GM19035 (cell line): ENCODE measurements at regions not wholly inside any gene's neighbourhood (a gene's known extent, or its start where the extent isn't known, plus 50 kb on each side); places are given as distances from the start of the nearest gene placed in this dataset.
"Not testable (repeated sequence)": the region's sequence is repeated elsewhere in the genome, so short reads cannot be mapped to it uniquely, and the experiment has no call there.

Source experiments
- ATAC-seq: cut with Tn5 transposase; IDR thresholded peaks from one replicate; pipeline ENCODE4 v1.9.1; 2021; ENCODE audit not compliant: unreplicated experiment

DNA sequence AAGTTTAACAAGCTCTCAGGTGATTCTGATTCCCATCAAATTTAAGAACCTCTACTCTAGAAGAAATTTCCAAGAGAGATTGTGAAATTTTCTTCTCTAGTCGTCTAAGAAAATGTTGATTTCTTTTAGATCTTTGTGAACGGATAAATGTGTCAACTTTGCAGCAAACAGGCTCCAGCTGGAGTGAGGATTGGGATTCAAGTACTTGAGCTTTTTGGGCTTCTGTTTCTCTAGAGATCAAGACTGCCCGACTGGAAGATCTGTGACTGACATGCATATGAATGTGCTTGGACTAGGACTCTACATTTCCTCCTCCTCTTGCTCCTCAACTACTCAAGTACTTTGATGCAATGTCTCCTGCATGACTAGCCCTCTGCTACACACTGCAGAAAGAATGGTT lies 388.3 kb downstream of the TMEM38B start:
- no peak for ATAC-seq

DNA sequence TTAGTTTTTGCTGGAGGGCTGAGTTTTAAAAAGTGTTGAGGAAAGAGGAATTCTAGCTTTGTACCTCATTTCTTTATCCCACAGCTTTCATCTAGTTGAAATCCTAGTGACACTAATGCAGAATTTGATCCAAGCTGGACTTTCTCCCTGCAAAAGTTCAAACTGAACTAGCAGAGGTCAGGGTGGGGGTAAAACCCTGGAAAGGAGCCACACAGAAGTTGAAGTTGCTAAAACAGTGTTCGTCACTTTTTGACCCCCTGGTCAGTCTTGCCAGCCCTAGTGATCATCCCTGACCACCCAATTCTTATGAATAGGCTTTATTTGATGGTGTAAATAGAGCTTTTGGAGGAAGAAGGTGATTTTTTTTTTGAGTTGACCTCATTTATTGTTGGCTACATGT lies 390.4 kb downstream of the TMEM38B start:
- no peak for ATAC-seq

GRCh38 chr9:106085479-106085878 lies 391.1 kb downstream of the TMEM38B start:
- ATAC-seq = no peak

GRCh38 chr9:106092083-106092482 lies 397.7 kb downstream of the TMEM38B start:
- no peak for ATAC-seq

DNA sequence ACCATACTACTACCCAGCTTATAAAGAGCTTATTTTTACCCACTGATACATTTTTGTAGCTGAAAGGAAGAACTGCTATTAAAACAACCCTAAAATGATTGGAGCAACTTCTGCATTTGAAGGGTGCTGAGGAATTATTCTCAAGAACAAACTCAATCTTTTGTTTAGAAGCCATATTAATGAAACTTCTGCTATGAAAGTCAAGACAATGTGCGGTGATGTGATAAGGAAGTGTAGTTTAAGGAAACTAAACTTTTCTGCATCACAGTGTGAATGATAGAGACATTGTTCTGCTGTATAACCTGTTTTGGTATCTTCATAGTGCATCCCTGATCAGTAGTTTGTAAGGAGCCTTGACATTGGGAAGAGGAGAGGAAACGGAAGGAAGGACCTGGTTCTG lies 408.5 kb downstream of the TMEM38B start:
- ATAC-seq = no peak

DNA sequence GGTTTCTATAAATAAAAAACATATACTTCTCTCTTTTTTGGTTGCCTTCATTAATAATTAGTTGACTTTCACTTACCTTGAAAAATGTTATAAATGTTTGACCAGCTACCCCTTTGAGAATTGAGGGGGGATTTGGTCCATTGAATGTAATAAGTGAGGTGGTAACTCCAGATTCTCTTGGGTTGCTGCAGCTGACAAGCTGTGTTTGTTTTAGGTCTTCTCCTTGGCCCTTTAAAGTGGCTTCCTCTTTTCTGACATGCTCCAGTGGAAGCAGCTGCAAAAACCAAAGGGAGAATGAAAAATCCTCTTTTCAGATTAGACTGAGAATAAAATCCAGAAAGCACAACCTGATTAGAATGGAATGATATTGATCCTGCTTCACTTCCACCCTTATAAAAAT lies 410.5 kb downstream of the TMEM38B start:
- no peak for ATAC-seq

- no peak for ATAC-seq
Measured at GRCh38 chr9:106106396-106106795, 412.1 kb downstream of the TMEM38B start.

GRCh38 chr9:106107716-106108115 lies 413.4 kb downstream of the TMEM38B start:
- no peak for ATAC-seq

- ATAC-seq = not testable (repeated sequence)
Measured at GRCh38 chr9:106109706-106110105, 415.4 kb downstream of the TMEM38B start.

DNA sequence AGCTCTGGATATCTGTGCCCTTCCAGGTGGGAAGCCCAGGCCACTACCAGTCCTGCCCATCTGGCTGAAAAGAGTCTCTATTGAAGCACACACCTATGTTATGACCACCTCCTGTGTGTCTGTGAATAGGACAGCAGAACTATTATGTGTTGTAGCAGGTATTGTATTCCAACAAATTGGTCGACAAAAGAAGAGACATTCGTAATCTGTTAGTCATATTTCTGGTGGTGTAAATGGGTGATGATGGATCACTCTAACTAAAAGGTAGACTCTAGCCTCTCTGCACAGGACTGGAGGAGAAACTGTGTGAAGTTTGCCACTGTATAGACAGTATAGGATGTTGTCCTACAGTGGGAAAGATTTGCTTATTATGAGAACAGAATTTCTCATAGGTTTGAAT lies 416.1 kb downstream of the TMEM38B start:
- ATAC-seq = no peak

GRCh38 chr9:106111039-106111730 lies 416.8 kb downstream of the TMEM38B start:
- no peak for ATAC-seq

GRCh38 chr9:106112935-106113334 lies 418.6 kb downstream of the TMEM38B start:
- ATAC-seq = no peak

DNA sequence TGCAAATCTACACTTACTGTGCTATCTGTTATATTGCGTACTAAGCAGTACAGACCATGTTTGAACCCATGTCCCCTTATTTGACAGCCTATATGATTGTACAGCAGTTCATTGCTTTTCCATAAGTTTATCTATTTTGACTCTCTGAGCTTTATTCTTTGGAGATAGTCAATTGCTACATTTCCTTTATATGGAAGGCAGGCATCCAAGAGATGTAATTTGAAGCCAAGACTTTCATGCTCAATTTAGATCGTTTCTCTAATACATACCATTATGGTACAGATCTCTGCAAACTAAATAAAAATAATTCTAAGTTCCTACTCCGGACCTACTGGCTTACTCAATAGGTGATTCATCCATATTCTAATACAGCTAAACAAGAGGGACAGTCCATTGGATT lies 424.8 kb downstream of the TMEM38B start:
- ATAC-seq = no peak

- no peak for ATAC-seq
Measured at GRCh38 chr9:106120071-106120470, 425.7 kb downstream of the TMEM38B start.

DNA sequence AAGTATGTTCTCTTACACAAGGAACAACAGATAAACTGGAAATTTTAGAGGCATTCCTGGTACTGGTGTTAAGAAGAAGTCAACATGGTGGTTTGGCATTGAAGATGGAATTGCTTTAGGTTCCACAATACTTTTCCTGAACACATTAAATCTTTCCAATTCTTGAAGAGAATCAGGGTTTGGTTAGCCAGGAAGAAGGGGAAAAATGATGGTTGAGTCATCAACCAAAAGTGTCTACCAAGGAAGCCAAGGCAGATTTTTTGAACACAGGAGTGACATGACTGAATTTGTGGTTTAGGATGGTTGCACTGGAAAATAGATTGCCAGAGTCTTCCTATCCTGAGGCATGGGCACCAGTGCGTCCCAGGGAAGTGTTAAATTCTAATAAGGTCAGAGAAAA lies 433.4 kb downstream of the TMEM38B start:
- ATAC-seq = no peak

- no peak for ATAC-seq
Measured at GRCh38 chr9:106130374-106130773, 436.0 kb downstream of the TMEM38B start.

- ATAC-seq = no peak
Measured at GRCh38 chr9:106143781-106144180, 449.4 kb downstream of the TMEM38B start.

- ATAC-seq = no peak
Measured at GRCh38 chr9:106146066-106146840, 451.9 kb downstream of the TMEM38B start.

DNA sequence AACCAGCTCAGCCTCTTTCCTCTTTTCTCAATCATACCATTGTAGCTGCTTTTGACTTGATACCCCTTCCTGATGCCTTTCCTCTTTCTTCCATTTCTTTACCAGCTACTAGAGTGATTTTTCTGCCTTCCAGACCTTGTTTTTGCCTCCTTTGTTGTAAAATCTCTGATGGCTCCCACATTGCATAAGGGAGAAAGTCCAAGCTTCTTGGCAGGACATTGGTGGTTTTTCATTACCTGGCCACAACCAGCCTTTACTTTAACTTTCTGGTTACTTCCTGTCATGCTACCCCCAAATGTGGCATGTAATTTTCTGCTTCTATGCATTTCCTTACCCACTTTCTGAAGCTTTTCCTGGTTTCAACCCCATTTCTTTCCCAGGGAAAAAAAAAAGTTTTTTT lies 452.5 kb downstream of the TMEM38B start:
- ATAC-seq = no peak

GRCh38 chr9:106149956-106150355 lies 455.6 kb downstream of the TMEM38B start:
- no peak for ATAC-seq

DNA sequence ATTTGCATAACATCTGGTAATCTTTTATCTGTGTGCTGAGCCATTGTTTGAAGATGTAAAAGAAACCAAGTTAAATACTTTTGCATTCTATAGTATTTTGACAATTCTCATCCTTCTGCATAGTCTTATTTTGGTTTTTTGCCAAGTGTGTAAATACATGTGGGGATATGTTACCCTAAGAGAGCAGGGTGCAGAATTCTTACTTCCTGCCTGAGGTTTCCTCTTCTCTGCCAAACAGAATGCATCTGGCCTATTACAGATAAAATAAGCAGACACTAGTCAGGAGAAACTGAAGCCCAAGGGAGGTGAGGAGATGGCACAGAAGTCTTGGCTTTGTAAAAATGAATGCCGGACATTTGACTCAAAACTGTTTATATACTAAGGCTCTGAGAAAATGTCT lies 462.1 kb downstream of the TMEM38B start:
- no peak for ATAC-seq

DNA sequence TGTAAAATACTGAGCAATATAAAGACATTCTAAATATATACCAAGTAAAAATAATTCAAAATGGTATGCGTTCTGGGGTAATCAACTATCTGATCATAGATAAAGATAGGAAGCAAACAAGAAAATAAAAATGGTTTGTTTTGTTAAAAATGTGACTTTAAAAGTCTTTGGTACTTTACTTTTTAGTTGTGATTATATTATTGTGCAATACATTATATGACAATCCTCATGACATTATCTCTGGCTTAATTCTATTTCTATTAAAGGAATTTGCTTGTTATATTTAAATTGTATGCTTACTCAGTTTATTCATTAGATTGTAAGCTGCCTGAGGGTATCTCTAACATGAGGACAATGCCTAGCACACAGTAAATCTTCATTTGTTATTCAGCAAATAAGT lies 477.9 kb downstream of the TMEM38B start:
- no peak for ATAC-seq

DNA sequence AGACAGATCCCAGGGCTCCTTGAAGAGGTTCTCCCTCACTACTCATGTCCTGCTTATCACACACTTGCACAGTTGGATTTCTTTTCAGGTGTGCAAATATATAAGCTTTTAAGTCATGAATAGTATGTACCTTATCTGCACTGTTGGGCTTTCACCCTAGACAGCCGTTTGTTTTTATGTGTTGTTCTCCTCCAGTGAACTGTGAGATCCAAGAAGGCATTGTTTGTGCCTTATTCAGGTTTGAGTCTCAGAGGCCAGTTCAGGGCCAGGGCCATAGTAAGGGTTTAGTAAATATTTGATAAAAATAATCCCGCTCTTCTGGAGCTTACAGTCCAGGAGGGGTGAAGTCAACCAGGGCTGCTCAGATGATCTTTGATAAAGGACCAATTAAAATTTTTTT lies 480.0 kb downstream of the TMEM38B start:
- ATAC-seq = no peak
